Fibroblast of mammary gland (primary cell): ENCODE measurements at regions not wholly inside any gene's neighbourhood (a gene's known extent, or its start where the extent isn't known, plus 50 kb on each side); places are given as distances from the start of the nearest gene placed in this dataset.

Experiments used
- DNase-seq: peaks from one replicate; pipeline ENCODE4 v3.0.0-alpha.2; 2010; ENCODE audit warnings: low read depth
- H3K4me3 ChIP-seq: 2 replicates; pipeline ENCODE4 v1.5.1; 2011; ENCODE audit warnings: low read depth, mild to moderate bottlenecking, low read length, moderate library complexity; ENCODE audit not compliant: control insufficient read depth
- TF ChIP-seq, protein P1 (sequence below): conservative IDR thresholded peaks from 2 replicates; pipeline ENCODE4 v1.5.1; 2011; ENCODE audit warnings: low read depth, low read length, inconsistent platforms; ENCODE audit not compliant: control insufficient read depth, insufficient read depth

DNA sequence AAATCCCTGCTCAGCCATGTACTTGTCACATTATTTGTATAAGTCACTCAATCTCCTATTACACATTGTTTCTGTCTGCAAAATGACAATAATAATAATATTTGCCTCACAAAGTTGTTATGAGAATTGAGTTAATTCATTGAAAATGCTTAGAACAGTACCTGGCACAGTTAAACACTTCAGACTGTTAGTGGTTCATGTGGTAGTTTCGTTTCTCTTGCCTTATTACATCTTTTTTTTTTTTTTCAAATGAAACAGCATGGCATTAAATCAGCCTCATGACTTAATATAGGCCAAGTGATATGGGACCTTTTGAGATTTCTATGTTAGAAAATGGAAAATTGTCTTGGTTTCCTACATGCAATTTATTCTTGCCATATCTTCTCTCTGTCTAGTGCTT, 71.0 kb upstream of the CRY1 start:
- TF ChIP-seq, protein P1, sequence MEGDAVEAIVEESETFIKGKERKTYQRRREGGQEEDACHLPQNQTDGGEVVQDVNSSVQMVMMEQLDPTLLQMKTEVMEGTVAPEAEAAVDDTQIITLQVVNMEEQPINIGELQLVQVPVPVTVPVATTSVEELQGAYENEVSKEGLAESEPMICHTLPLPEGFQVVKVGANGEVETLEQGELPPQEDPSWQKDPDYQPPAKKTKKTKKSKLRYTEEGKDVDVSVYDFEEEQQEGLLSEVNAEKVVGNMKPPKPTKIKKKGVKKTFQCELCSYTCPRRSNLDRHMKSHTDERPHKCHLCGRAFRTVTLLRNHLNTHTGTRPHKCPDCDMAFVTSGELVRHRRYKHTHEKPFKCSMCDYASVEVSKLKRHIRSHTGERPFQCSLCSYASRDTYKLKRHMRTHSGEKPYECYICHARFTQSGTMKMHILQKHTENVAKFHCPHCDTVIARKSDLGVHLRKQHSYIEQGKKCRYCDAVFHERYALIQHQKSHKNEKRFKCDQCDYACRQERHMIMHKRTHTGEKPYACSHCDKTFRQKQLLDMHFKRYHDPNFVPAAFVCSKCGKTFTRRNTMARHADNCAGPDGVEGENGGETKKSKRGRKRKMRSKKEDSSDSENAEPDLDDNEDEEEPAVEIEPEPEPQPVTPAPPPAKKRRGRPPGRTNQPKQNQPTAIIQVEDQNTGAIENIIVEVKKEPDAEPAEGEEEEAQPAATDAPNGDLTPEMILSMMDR = no peak
- DNase-seq = no peak
- H3K4me3 ChIP-seq = no peak overlapping the region

GRCh38 chr12:107165581-107165980, 72.2 kb upstream of the CRY1 start:
- no peak overlapping the region for H3K4me3 ChIP-seq
- TF ChIP-seq, protein P1 = no peak
- DNase-seq = no peak

- no peak for DNase-seq
- TF ChIP-seq, protein P1 = no peak
- no peak overlapping the region for H3K4me3 ChIP-seq
Observed at GRCh38 chr12:107167756-107168155, 74.4 kb upstream of the CRY1 start.

DNA sequence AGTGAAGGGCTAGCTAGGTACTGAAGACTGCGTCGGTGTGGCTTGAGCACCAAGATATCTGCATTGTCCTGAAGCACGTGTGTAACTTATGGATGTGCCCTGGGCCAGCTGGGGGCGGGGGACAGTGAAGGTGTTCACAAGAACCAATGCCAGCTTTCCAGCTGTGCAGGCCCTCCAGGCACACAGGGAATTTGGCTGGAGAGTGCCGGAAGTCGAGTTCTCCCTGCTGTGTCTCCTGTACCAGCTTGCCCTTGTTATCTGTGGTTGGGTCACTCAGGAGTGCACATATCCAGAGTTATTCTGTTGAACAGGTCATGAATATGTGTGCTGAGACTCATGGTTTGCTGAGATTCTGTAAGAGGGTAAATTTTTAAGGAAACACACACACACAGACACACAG, 75.9 kb upstream of the CRY1 start:
- H3K4me3 ChIP-seq = no peak overlapping the region
- TF ChIP-seq, protein P1 = no peak
- DNase-seq = no peak

DNA sequence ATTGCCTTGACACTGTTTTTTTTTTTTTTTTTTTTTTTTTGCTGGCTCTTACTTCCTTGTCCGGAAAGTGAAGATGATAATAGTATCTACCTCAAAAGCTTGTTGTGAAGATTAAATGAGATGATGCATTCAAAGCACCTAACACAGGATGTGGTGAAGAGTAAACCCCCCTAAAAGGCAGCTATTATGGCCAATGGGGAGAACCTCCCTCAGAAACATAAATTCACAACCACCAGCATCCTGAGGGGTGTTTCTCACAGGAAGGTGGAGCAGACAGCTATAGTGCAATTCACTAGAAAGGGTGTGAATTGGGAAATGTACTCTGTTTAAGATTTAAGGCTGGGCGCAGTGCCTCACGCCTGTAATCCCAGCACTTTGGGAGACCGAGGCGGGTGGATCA, 85.4 kb upstream of the CRY1 start:
- DNase-seq = no peak
- no peak overlapping the region for H3K4me3 ChIP-seq
- TF ChIP-seq, protein P1 = no peak

- peak; percentile 13 for DNase-seq
- TF ChIP-seq, protein P1 = no peak
Observed at GRCh38 chr12:107179871-107180270, 86.5 kb upstream of the CRY1 start.

DNA sequence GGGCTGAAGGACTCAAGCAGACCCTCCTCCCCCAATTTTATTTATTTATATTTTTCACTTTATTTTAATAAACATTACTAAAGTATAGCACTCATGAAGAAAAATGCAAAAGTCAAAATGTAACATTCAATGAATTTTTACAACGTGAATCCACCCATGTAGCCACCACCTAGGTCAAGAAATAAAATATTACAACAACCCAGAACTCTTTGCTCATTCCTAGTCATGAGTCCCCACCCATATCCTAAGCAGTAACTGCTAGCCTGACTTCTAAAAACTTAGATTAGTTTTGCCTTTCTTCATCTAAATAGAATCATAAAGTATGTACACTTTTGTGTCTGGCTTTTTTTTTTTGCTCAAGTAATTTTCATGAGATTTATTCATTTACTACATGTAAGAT, 86.9 kb upstream of the CRY1 start:
- H3K4me3 ChIP-seq = no peak overlapping the region
- no peak for DNase-seq

More at GRCh38 chr12:107179871-107180270, 86.5 kb upstream of the CRY1 start:
- no peak overlapping the region for H3K4me3 ChIP-seq

More for the DNA sequence above, 86.9 kb upstream of the CRY1 start:
- TF ChIP-seq, protein P1 = no peak
